SU-DHL-6 (cell line): ENCODE measurements at regions not wholly inside any gene's neighbourhood (a gene's known extent, or its start where the extent isn't known, plus 50 kb on each side); places are given as distances from the start of the nearest gene placed in this dataset.

Experiments used
- EZH2phosphoT487 ChIP-seq: fragments of 200-600 bp; sonication (generic), shearing (Covaris generic); conservative IDR thresholded peaks from 2 replicates; pipeline ENCODE4 v1.6.1; 2018; ENCODE audit warnings: mild to moderate bottlenecking, antibody characterized with exemption, low read length, moderate library complexity, mixed read lengths
- TF ChIP-seq, protein P1 (sequence below): fragments of 200-600 bp; sonication (generic); IDR thresholded peaks from one replicate; pipeline ENCODE4 v1.5.1; 2017; ENCODE audit warnings: antibody characterized with exemption, mild to moderate bottlenecking, low read length, moderate library complexity; ENCODE audit not compliant: insufficient read depth, poor library complexity, severe bottlenecking

DNA sequence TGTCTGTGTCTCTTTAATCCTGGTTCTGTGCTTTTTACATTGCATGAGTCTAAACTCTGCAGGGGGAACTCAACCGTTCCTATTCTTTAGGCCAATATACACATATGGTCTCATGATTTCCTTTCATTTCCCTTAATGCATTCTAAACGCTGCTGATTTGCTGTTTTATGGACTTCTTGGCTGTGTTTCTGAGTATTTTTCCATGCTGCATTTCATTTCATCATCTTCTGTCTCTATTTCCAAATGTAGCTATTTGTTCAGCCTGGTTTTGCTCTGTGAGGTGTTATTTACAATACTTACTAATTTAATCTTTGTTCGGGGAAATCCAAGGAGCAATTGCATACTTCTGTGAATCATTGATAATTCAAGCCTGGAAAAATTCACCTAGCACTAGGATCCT lies 897.2 kb downstream of the TSN start:
- TF ChIP-seq, protein P1, sequence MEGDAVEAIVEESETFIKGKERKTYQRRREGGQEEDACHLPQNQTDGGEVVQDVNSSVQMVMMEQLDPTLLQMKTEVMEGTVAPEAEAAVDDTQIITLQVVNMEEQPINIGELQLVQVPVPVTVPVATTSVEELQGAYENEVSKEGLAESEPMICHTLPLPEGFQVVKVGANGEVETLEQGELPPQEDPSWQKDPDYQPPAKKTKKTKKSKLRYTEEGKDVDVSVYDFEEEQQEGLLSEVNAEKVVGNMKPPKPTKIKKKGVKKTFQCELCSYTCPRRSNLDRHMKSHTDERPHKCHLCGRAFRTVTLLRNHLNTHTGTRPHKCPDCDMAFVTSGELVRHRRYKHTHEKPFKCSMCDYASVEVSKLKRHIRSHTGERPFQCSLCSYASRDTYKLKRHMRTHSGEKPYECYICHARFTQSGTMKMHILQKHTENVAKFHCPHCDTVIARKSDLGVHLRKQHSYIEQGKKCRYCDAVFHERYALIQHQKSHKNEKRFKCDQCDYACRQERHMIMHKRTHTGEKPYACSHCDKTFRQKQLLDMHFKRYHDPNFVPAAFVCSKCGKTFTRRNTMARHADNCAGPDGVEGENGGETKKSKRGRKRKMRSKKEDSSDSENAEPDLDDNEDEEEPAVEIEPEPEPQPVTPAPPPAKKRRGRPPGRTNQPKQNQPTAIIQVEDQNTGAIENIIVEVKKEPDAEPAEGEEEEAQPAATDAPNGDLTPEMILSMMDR = no peak
- no peak for TF ChIP-seq EZH2phosphoT487
